Right lobe of liver (tissue), 6 donors: ENCODE measurements at regions not wholly inside any gene's neighbourhood (a gene's known extent, or its start where the extent isn't known, plus 50 kb on each side); places are given as distances from the start of the nearest gene placed in this dataset.

Experiments
- ATAC-seq, 4 donors: fragments of 200-7000 bp; cut with Tn5 transposase; one replicate each; pipeline ENCODE4 v1.9.1; 2020; ENCODE audit warnings: mild to moderate bottlenecking in 4 of 4, moderate library complexity in 4 of 4
- DNase-seq, 3 donors: peaks; one replicate each; pipeline ENCODE4 v3.0.0-alpha.2; 2020
- H3K27ac ChIP-seq, 3 donors: fragments of 200-600 bp; one replicate each; pipeline ENCODE4 v1.8.0; 2022
- H3K27me3 ChIP-seq, 2 donors: fragments of 200-600 bp; one replicate each; pipeline ENCODE4 v1.8.0; 2022
- H3K36me3 ChIP-seq, 4 donors: fragments of 200-600 bp; sonication (generic) in 1 of 4; one replicate each; pipeline versions ENCODE4 v1.5.1 to v1.8.0; 2017 to 2022; ENCODE audit warnings: control low read depth in 1 of 4
- H3K4me1 ChIP-seq, 4 donors: fragments of 200-600 bp; sonication (generic) in 1 of 4; one replicate each; pipeline versions ENCODE4 v1.5.1 to v1.8.0; 2017 to 2022; ENCODE audit warnings: control low read depth in 1 of 4
- H3K4me3 ChIP-seq, 3 donors: fragments of 200-600 bp; one replicate each; pipeline ENCODE4 v1.8.0; 2022
- H3K9me3 ChIP-seq, 4 donors: fragments of 200-600 bp; sonication (generic) in 1 of 4; one replicate each; pipeline versions ENCODE4 v1.5.1 to v1.8.0; 2017 to 2022; ENCODE audit warnings: control low read depth in 1 of 4
- CTCF ChIP-seq, 4 donors: fragments of 200-600 bp in 3 of 4; fragments of 450-650 bp in 1 of 4; IDR thresholded peaks; one replicate each; pipeline versions ENCODE4 v1.5.1 to v1.8.0; 2016 to 2022; ENCODE audit warnings: antibody characterized with exemption in 4 of 4, mild to moderate bottlenecking in 2 of 4
- POLR2A ChIP-seq: fragments of 450-650 bp; IDR thresholded peaks from one replicate; pipeline ENCODE4 v1.6.1; 2017; ENCODE audit warnings: antibody characterized with exemption, mild to moderate bottlenecking
- WGBS: methylation state at CpG from one replicate; pipeline ENCODE4 v1.1.6; 2018; ENCODE audit warnings: low coverage, low lambda C conversion rate; ENCODE audit not compliant: insufficient coverage; ENCODE audit errors: missing lambda C conversion rate; 5-methylcytosine and 5-hydroxymethylcytosine counted together
- intact Hi-C, 2 donors: fragments of 100-400 bp; cut with DNase I; formaldehyde crosslinking; loops; one replicate each; pipeline versions ENCODE4 v1.11.2 to v1.14.1; 2022
- donor health status: DM: no; HTN: yes; CAD: no.
- donor health status: DM: no; HTN: no; CAD: no.
- donor health status: DM: no; HTN: no; CAD: no.
- donor health status: DM: no; HTN: yes; CAD: no.
- donor health status: DM: no; HTN: yes; CAD: no.

- 91% methylated on average over 7 of the region's 7 CpGs for whole genome bisulfite sequencing
- no peak overlapping the region for H3K27ac ChIP-seq
- no peak for TF ChIP-seq POLR2A
- no peak for TF ChIP-seq CTCF (IDR thresholded peaks at IDR 0.05)
- ATAC-seq (no peak), DNase-seq (no peak)
- H3K4me1 ChIP-seq: no peaks in the 10 kb centered on the region
- no peaks in the 10 kb centered on the region for H3K9me3 ChIP-seq
- no peaks in the 10 kb centered on the region for H3K27me3 ChIP-seq
- H3K36me3 ChIP-seq: no peaks in the 10 kb centered on the region
- intact Hi-C loops: no loop called here
- H3K4me3 ChIP-seq: no peak overlapping the region
Observed at GRCh38 chr6:118391086-118391485, 157.0 kb upstream of the PLN start.

- no peaks in the 10 kb centered on the region for H3K27me3 ChIP-seq
- TF ChIP-seq POLR2A: no peak
- ATAC-seq (no peak), DNase-seq (no peak)
- WGBS: 66% methylated on average over 2 of the region's 2 CpGs
- H3K4me1 ChIP-seq: no peaks in the 10 kb centered on the region
- no peak overlapping the region for H3K27ac ChIP-seq
- H3K4me3 ChIP-seq: no peak overlapping the region
- intact Hi-C loops: no loop called here
- H3K36me3 ChIP-seq: no peaks in the 10 kb centered on the region
- H3K9me3 ChIP-seq: no peaks in the 10 kb centered on the region
Observed at GRCh38 chr6:118394106-118394505, 154.0 kb upstream of the PLN start.

- WGBS: 64% methylated on average over 2 of the region's 2 CpGs
- no peak for ATAC-seq
- intact Hi-C loops: no loop called here
- Histone ChIP-seq H3K4me1 (no peaks in the 10 kb centered on the region), H3K4me3 (no peak overlapping the region), H3K27ac (no peak overlapping the region), H3K36me3 (no peaks in the 10 kb centered on the region), H3K9me3 (no peaks in the 10 kb centered on the region), H3K27me3 (no peaks in the 10 kb centered on the region)
- no peak for DNase-seq
- no peak for TF ChIP-seq CTCF (IDR thresholded peaks at IDR 0.05)
- no peak for TF ChIP-seq POLR2A
Observed at GRCh38 chr6:118396969-118397368, 151.1 kb upstream of the PLN start.

GRCh38 chr6:118397671-118398465 lies 150.2 kb upstream of the PLN start:
- 25% methylated on average over 1 of the region's 1 CpG for WGBS
- intact Hi-C loops: no loop called here
- H3K27ac ChIP-seq: no peak overlapping the region
- H3K4me3 ChIP-seq: no peak overlapping the region
- H3K4me1 ChIP-seq: no peaks in the 10 kb centered on the region
- TF ChIP-seq POLR2A (no peak), CTCF (IDR thresholded peaks at IDR 0.05) (no peak)
- H3K27me3 ChIP-seq: no peaks in the 10 kb centered on the region
- H3K9me3 ChIP-seq: no peaks in the 10 kb centered on the region
- ATAC-seq: no peak
- no peak for DNase-seq
- H3K36me3 ChIP-seq: no peaks in the 10 kb centered on the region

GRCh38 chr6:118400098-118400497 lies 148.0 kb upstream of the PLN start:
- H3K36me3 ChIP-seq: no peaks in the 10 kb centered on the region
- no peaks in the 10 kb centered on the region for H3K27me3 ChIP-seq
- H3K9me3 ChIP-seq: no peaks in the 10 kb centered on the region
- H3K4me3 ChIP-seq: no peak overlapping the region
- no peaks in the 10 kb centered on the region for H3K4me1 ChIP-seq
- TF ChIP-seq POLR2A (no peak), CTCF (IDR thresholded peaks at IDR 0.05) (no peak)
- intact Hi-C loops: no loop called here
- DNase-seq: no peak
- peak; percentile 40 to 79 (median 70) for ATAC-seq
- WGBS: 67% methylated on average over 1 of the region's 1 CpG
- no peak overlapping the region for H3K27ac ChIP-seq
